HCEC 1CT (cell line): ENCODE measurements at regions not wholly inside any gene's neighbourhood (a gene's known extent, or its start where the extent isn't known, plus 50 kb on each side); places are given as distances from the start of the nearest gene placed in this dataset.
A peak's percentile ranks its signal among the peaks of the same experiment; 100 is the strongest.

Experiments used
- DNase-seq: peaks from one replicate; pipeline ENCODE4 v3.0.0-alpha.2; 2017

DNA sequence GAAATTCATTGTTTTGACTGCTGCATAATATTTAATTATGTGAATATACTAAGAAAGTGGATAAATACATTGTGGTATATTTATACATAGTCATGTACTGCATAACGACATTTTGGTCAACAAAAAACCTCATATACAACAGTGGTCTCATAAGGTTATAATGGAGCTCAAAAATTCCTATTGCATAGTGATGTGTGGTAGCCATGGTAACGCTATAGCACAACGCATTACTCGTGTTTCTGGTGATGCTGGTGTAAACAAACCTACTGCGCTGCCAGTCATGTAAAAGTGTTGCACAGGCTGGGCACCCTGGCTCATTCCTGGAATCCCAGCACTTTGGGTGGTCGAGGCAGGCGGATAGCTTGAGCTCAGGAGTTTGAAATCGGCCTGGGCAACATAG, 52.6 kb upstream of the NHLH2 start:
- peak; percentile 12 for DNase-seq

DNA sequence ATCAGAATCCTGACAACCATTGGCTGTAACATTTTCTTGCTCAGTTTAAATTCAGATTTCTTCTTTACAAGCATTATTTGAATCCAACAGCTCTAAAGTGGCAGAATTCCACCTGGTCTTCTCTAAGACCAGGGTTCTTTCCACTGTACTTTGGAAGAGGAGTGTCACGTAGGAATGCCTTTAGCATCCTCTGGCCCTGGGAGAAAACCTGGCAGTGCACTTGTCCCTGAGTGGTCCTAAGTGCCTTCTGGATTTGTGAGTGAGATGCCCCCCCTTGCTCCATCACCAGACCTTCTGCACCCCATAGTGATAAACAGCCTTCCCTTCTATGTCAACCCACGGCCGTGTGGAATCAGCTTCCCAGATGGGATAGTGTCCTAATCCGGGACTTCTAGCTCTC, 57.1 kb upstream of the NHLH2 start:
- DNase-seq = no peak

DNA sequence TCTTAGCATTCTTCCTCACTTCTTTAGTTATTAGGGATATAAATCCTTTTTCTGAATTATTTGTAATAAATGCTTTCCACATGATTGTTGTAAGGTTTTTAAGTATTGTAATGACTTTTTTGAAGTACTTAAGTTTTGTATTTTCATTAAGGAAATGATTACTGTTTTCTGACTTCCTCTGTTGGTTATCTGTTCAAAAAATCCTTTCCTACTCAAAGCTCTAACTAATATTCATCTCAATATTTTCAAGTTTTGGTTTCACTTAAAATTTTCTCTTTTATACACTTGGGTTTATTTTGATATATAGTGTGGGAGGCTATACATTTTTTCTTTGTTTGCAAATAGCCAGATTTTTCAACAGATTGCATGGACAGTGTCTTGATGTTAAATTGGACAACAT, 59.9 kb upstream of the NHLH2 start:
- DNase-seq = no peak

DNA sequence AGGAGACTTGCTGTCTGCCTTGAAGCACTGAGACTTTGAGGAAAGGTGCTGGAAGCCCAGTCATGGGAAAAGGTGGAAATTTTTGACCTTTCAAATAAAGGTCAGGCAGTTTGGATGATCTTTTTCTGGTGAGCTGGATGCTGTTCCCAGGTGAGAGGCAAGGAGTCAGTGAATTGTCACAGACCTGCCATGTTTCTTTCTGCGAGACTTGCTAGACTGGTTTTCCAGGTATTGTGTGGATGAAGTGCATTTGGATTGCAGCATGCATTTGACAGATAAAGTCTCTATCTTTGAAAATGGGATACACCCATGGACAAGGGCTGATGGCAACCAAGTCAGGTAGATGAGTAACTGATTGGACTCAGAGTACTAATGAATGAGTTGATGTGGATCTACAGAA, 65.7 kb upstream of the NHLH2 start:
- no peak for DNase-seq

GRCh38 chr1:115907092-115907491, 66.2 kb upstream of the NHLH2 start:
- DNase-seq = no peak

DNA sequence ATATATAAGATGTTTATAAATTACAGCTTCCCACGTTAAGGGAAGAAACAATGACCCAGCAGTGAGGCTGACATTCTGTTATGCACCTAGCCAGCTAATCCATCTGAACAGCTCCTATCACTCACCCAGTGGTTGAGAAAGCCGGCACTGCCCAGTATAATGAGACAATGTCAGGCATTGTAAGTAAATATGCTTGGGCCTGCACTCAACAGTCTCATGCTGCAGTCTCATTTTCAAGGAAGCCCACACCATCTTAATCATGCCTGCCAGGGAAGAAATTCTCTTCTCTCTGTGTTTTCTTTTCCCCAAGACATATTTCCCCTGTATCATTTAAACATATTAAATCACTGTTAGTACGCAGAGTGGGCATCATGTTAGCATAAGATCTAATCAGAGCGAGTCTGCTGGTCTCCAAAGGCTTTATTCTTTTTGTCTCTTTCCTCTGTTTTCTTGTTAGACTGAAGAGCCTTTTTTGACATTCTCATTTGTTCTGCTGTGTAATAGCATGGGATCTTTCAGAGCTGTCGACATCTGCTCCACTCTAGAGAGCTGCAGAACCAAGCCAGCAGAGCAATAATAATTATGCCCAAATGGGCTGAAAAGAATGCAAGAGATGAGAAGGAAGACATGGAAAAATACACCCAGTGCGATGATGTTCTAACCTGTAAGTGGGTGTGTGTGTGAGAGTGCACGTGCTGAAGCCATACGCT, 67.6 kb upstream of the SLC22A15 start:
- DNase-seq = no peak

- no peak for DNase-seq
Observed at GRCh38 chr1:115910231-115910630, 66.1 kb upstream of the SLC22A15 start.

- no peak for DNase-seq
Observed at GRCh38 chr1:115911294-115911693, 65.0 kb upstream of the SLC22A15 start.

DNA sequence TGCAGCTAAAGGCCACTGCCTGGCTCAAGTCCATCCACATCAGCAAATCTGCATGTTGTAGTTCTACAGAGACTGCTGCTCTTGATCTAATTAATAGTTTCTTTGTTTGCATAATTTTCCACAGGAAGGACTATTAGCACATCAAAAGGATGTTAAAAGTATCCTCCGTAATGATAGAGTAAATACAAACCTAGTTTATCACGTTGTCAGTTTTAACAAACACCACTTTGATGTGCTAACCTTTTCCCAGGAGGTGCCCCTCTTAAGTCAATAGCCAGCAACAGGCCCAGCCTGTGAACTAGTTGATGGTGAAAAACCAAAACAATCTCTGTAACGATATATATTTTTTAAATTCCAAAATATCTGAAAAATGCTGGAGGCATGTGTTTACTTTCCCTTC, 64.2 kb upstream of the SLC22A15 start:
- DNase-seq = no peak

- DNase-seq = no peak
Observed at GRCh38 chr1:115922801-115923200, 53.5 kb upstream of the SLC22A15 start.

- DNase-seq = no peak
Observed at GRCh38 chr1:115924770-115925169, 51.5 kb upstream of the SLC22A15 start.

DNA sequence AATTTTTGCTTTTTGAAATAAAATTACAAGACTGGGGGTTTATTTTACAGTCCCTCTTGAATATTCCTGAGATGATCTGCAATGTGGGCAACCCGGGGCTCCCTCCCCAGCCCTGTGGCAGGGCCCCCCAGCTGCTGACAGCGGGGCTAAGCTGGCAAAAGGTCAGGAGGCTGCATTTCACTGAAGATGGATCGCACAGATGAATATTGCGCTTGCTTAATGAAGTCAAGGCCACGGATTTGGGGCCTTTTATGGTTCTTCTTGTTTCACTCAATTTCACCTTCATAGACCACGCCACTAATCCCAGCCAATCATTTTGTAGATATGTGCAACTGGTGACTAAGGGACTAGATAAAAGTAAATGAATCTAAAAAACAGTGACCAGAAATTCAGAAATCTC, 50.8 kb upstream of the SLC22A15 start:
- no peak for DNase-seq
